ENCODE measurements at regions not wholly inside any gene's neighbourhood (a gene's known extent, or its start where the extent isn't known, plus 50 kb on each side); places are given as distances from the start of the nearest gene placed in this dataset.

GRCh38 chr6:104500265-104500664, 359.5 kb downstream of the HACE1 start:
- no peaks in the 10 kb centered on the region for H3K4me1 ChIP-seq (ENCODE audit: control insufficient read depth, insufficient read depth, low read length, poor library complexity, severe bottlenecking)
- H3K36me3 ChIP-seq (ENCODE audit: control insufficient read depth, insufficient read depth, low read length) = no peaks in the 10 kb centered on the region
- no peaks in the 10 kb centered on the region for H3K9me3 ChIP-seq (ENCODE audit: control insufficient read depth, low read length)
- no peak for DNase-seq
- no peak overlapping the region for H3K27ac ChIP-seq (ENCODE audit: insufficient read depth, low read length, poor library complexity, severe bottlenecking)
- H3K4me3 ChIP-seq (ENCODE audit: insufficient read depth, low read depth, low read length, poor library complexity, severe bottlenecking) = no peak overlapping the region
- no peaks in the 10 kb centered on the region for H3K27me3 ChIP-seq (replicated peaks; ENCODE audit: control insufficient read depth, insufficient read depth, low read length, poor library complexity, severe bottlenecking)

- no peak overlapping the region for H3K4me3 ChIP-seq (ENCODE audit: insufficient read depth, low read depth, low read length, poor library complexity, severe bottlenecking)
Measured at GRCh38 chr6:104486035-104486434, 373.7 kb downstream of the HACE1 start.

DNA sequence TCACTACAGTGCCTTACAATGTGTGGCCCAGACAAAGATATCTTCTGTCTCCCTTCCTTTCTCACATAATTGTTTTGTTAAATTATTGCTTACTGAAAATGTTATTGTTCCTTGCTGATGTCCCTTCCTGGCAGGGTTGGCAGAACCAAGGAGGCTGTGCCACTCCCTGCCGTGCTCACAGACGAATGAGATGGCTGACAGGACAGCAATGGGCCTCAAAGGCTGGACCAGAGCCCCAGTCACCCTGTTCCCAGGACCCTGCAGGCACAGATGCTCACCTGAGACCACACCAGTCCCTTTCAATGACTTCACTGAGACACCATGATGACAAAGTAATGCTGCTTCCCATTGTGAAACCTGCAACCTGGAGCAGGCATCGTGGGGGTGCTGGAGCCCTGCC, 375.1 kb downstream of the HACE1 start:
- H3K4me3 ChIP-seq (ENCODE audit: insufficient read depth, low read depth, low read length, poor library complexity, severe bottlenecking) = no peak overlapping the region
- H3K27me3 ChIP-seq (replicated peaks; ENCODE audit: control insufficient read depth, insufficient read depth, low read length, poor library complexity, severe bottlenecking) = no peaks in the 10 kb centered on the region
- DNase-seq = no peak
- H3K9me3 ChIP-seq (ENCODE audit: control insufficient read depth, low read length) = no peaks in the 10 kb centered on the region
- H3K27ac ChIP-seq (ENCODE audit: insufficient read depth, low read length, poor library complexity, severe bottlenecking) = no peak overlapping the region
- H3K36me3 ChIP-seq (ENCODE audit: control insufficient read depth, insufficient read depth, low read length) = no peaks in the 10 kb centered on the region
- no peaks in the 10 kb centered on the region for H3K4me1 ChIP-seq (ENCODE audit: control insufficient read depth, insufficient read depth, low read length, poor library complexity, severe bottlenecking)

More at GRCh38 chr6:104486035-104486434, 373.7 kb downstream of the HACE1 start:
- no peak for DNase-seq
- Histone ChIP-seq H3K4me1 (ENCODE audit: control insufficient read depth, insufficient read depth, low read length, poor library complexity, severe bottlenecking) (no peaks in the 10 kb centered on the region), H3K9me3 (ENCODE audit: control insufficient read depth, low read length) (no peaks in the 10 kb centered on the region), H3K27me3 (replicated peaks; ENCODE audit: control insufficient read depth, insufficient read depth, low read length, poor library complexity, severe bottlenecking) (no peaks in the 10 kb centered on the region), H3K27ac (ENCODE audit: insufficient read depth, low read length, poor library complexity, severe bottlenecking) (no peak overlapping the region), H3K36me3 (ENCODE audit: control insufficient read depth, insufficient read depth, low read length) (no peaks in the 10 kb centered on the region)

DNA sequence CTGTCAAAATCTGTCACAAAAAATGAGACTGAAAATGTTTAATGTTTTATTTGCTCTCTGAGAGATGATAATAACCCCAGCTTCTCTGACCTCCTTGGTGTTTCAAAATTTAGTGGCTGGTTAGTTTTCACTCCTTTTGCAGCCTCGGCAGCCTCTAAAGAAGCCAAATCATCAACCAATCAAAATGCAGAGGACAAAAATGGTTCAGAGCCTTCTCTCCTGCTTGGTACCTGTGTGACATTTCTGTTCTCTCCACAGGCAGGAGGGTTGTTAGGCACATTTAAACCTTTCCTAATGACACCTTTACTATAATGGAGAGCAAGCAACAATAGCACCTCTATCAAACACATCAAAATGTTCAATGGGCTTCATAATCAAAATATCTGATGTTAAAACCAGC, 375.5 kb downstream of the HACE1 start:
- H3K4me1 ChIP-seq (ENCODE audit: control insufficient read depth, insufficient read depth, low read length, poor library complexity, severe bottlenecking) = no peaks in the 10 kb centered on the region
- no peaks in the 10 kb centered on the region for H3K36me3 ChIP-seq (ENCODE audit: control insufficient read depth, insufficient read depth, low read length)
- H3K27me3 ChIP-seq (replicated peaks; ENCODE audit: control insufficient read depth, insufficient read depth, low read length, poor library complexity, severe bottlenecking) = no peaks in the 10 kb centered on the region
- H3K27ac ChIP-seq (ENCODE audit: insufficient read depth, low read length, poor library complexity, severe bottlenecking) = no peak overlapping the region
- no peaks in the 10 kb centered on the region for H3K9me3 ChIP-seq (ENCODE audit: control insufficient read depth, low read length)
- no peak overlapping the region for H3K4me3 ChIP-seq (ENCODE audit: insufficient read depth, low read depth, low read length, poor library complexity, severe bottlenecking)
- DNase-seq = no peak

GRCh38 chr6:104483225-104483834, 376.4 kb downstream of the HACE1 start:
- no peaks in the 10 kb centered on the region for H3K27me3 ChIP-seq (replicated peaks; ENCODE audit: control insufficient read depth, insufficient read depth, low read length, poor library complexity, severe bottlenecking)

GRCh38 chr6:104477569-104477968, 382.1 kb downstream of the HACE1 start:
- Histone ChIP-seq H3K27me3 (replicated peaks; ENCODE audit: control insufficient read depth, insufficient read depth, low read length, poor library complexity, severe bottlenecking) (no peaks in the 10 kb centered on the region), H3K4me1 (ENCODE audit: control insufficient read depth, insufficient read depth, low read length, poor library complexity, severe bottlenecking) (no peaks in the 10 kb centered on the region), H3K27ac (ENCODE audit: insufficient read depth, low read length, poor library complexity, severe bottlenecking) (no peak overlapping the region), H3K4me3 (ENCODE audit: insufficient read depth, low read depth, low read length, poor library complexity, severe bottlenecking) (no peak overlapping the region), H3K9me3 (ENCODE audit: control insufficient read depth, low read length) (no peaks in the 10 kb centered on the region), H3K36me3 (ENCODE audit: control insufficient read depth, insufficient read depth, low read length) (no peaks in the 10 kb centered on the region)
- no peak for DNase-seq

More at GRCh38 chr6:104483225-104483834, 376.4 kb downstream of the HACE1 start:
- no peaks in the 10 kb centered on the region for H3K4me1 ChIP-seq (ENCODE audit: control insufficient read depth, insufficient read depth, low read length, poor library complexity, severe bottlenecking)
- H3K36me3 ChIP-seq (ENCODE audit: control insufficient read depth, insufficient read depth, low read length) = no peaks in the 10 kb centered on the region
- H3K27ac ChIP-seq (ENCODE audit: insufficient read depth, low read length, poor library complexity, severe bottlenecking) = no peak overlapping the region
- DNase-seq = no peak
- no peak overlapping the region for H3K4me3 ChIP-seq (ENCODE audit: insufficient read depth, low read depth, low read length, poor library complexity, severe bottlenecking)
- no peaks in the 10 kb centered on the region for H3K9me3 ChIP-seq (ENCODE audit: control insufficient read depth, low read length)

GRCh38 chr6:104473021-104473429, 386.7 kb downstream of the HACE1 start:
- no peak overlapping the region for H3K27ac ChIP-seq (ENCODE audit: insufficient read depth, low read length, poor library complexity, severe bottlenecking)
- no peaks in the 10 kb centered on the region for H3K4me1 ChIP-seq (ENCODE audit: control insufficient read depth, insufficient read depth, low read length, poor library complexity, severe bottlenecking)
- H3K9me3 ChIP-seq (ENCODE audit: control insufficient read depth, low read length) = no peaks in the 10 kb centered on the region
- no peak for DNase-seq
- H3K27me3 ChIP-seq (replicated peaks; ENCODE audit: control insufficient read depth, insufficient read depth, low read length, poor library complexity, severe bottlenecking) = no peaks in the 10 kb centered on the region
- H3K4me3 ChIP-seq (ENCODE audit: insufficient read depth, low read depth, low read length, poor library complexity, severe bottlenecking) = no peak overlapping the region
- no peaks in the 10 kb centered on the region for H3K36me3 ChIP-seq (ENCODE audit: control insufficient read depth, insufficient read depth, low read length)

DNA sequence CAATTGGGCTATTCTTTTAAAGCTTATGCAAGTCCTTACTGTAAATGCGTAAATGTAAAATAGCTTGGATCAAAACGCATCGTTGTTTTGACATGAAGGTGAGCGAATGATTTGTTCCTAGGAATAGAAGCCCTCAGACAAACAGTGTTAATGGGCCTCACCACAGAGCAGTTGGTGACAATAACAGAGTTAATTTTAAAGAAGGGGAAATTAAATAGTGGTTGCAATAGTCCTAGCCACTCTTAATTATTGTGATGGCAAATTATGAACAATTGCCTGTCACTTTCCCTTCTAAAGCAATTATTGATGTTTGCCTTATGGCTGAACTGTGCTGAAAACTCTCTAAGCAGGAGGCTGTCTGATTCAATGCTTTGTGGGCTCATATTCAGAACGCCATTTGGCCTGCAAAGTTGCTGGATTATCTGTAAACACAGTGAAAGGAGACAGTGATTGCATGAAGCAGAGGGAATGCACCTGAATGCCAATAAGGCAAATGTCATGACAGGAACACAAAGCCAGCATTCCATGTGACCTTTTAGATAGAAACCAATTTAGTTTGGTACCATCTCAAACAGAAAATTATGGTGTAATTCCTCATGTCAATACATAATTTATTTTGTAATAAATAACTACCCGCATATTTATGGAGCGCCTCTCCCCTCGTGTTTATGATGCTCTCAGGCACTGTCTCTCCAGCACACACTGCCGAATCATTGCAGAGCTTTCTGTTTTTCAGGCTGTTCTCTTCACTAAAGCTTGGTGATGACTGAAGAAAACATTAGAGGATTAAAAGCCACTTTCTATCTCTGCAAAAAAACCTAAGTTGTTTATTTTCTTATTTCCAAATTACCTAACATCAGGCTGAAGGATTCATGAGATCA, 387.5 kb downstream of the HACE1 start:
- no peak for DNase-seq
- no peak overlapping the region for H3K4me3 ChIP-seq (ENCODE audit: insufficient read depth, low read depth, low read length, poor library complexity, severe bottlenecking)
- H3K9me3 ChIP-seq (ENCODE audit: control insufficient read depth, low read length) = no peaks in the 10 kb centered on the region
- H3K27me3 ChIP-seq (replicated peaks; ENCODE audit: control insufficient read depth, insufficient read depth, low read length, poor library complexity, severe bottlenecking) = no peaks in the 10 kb centered on the region
- H3K36me3 ChIP-seq (ENCODE audit: control insufficient read depth, insufficient read depth, low read length) = no peaks in the 10 kb centered on the region
- no peaks in the 10 kb centered on the region for H3K4me1 ChIP-seq (ENCODE audit: control insufficient read depth, insufficient read depth, low read length, poor library complexity, severe bottlenecking)
- H3K27ac ChIP-seq (ENCODE audit: insufficient read depth, low read length, poor library complexity, severe bottlenecking) = no peak overlapping the region

GRCh38 chr6:104466306-104466705, 393.4 kb downstream of the HACE1 start:
- no peaks in the 10 kb centered on the region for H3K4me1 ChIP-seq (ENCODE audit: control insufficient read depth, insufficient read depth, low read length, poor library complexity, severe bottlenecking)
- H3K27me3 ChIP-seq (replicated peaks; ENCODE audit: control insufficient read depth, insufficient read depth, low read length, poor library complexity, severe bottlenecking) = no peaks in the 10 kb centered on the region
- no peaks in the 10 kb centered on the region for H3K36me3 ChIP-seq (ENCODE audit: control insufficient read depth, insufficient read depth, low read length)
- H3K27ac ChIP-seq (ENCODE audit: insufficient read depth, low read length, poor library complexity, severe bottlenecking) = no peak overlapping the region
- no peak for DNase-seq
- H3K4me3 ChIP-seq (ENCODE audit: insufficient read depth, low read depth, low read length, poor library complexity, severe bottlenecking) = no peak overlapping the region
- H3K9me3 ChIP-seq (ENCODE audit: control insufficient read depth, low read length) = no peaks in the 10 kb centered on the region

Measured in effector memory CD4-positive, alpha-beta T cell (primary cell).